HG02840 (cell line): ENCODE measurements at regions not wholly inside any gene's neighbourhood (a gene's known extent, or its start where the extent isn't known, plus 50 kb on each side); places are given as distances from the start of the nearest gene placed in this dataset.
"Not testable (repeated sequence)": the region's sequence is repeated elsewhere in the genome, so short reads cannot be mapped to it uniquely, and the experiment has no call there.

Source experiments
- ATAC-seq: cut with Tn5 transposase; IDR thresholded peaks from one replicate; pipeline ENCODE4 v1.9.1; 2021; ENCODE audit warnings: mild to moderate bottlenecking, moderate library complexity, moderate number of reproducible peaks; ENCODE audit not compliant: unreplicated experiment, low FRiP score

- ATAC-seq: not testable (repeated sequence)
Measured at GRCh38 chr2:59326581-59327365, 1085.6 kb upstream of the FANCL start.

- ATAC-seq: no peak
Measured at GRCh38 chr2:59322870-59323269, 1081.7 kb upstream of the FANCL start.

DNA sequence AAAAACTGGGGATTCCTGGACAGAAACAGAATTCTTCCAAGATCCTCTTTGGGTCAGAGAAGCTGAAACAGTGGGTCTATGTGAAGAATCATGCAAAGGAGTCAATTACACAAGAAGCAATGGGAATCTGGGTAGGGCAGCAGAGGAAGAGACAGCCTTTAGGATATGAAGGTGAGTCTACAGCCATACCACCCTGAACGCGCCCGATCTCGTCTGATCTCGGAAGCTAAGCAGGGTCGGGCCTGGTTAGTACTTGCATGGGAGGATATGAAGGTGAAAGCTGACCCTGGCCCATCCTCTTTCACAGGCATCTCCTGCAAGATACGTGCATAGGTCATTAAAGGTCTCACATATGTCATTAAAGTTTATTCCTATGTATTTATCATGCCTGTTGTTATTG is 1080.9 kb upstream of the FANCL start:
- no peak for ATAC-seq

GRCh38 chr2:59314031-59314766 is 1073.1 kb upstream of the FANCL start:
- no peak for ATAC-seq

- ATAC-seq: no peak
Measured at GRCh38 chr2:59312967-59313940, 1072.1 kb upstream of the FANCL start.

- ATAC-seq: no peak
Measured at GRCh38 chr2:59312029-59312428, 1070.9 kb upstream of the FANCL start.

DNA sequence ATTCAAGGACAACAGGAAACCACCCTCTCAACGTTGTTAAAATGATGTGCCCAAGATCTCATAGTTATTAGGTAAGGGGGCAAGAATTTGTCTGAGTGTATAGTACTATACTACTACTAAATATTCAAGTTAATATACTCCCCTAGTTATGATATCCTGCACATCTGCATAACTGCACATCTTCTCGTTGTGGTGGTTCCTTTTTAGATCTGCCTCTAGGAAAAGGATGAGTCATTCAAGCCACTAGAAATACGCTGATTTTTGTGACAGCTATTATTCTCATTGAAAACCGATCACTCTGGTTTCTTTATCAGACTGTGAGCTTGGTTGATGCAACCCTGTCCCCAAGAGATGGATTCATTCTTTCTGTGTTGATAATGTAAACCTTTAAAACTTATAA is 1067.0 kb upstream of the FANCL start:
- ATAC-seq: no peak

- ATAC-seq: no peak
Measured at GRCh38 chr2:59307196-59307595, 1066.1 kb upstream of the FANCL start.

DNA sequence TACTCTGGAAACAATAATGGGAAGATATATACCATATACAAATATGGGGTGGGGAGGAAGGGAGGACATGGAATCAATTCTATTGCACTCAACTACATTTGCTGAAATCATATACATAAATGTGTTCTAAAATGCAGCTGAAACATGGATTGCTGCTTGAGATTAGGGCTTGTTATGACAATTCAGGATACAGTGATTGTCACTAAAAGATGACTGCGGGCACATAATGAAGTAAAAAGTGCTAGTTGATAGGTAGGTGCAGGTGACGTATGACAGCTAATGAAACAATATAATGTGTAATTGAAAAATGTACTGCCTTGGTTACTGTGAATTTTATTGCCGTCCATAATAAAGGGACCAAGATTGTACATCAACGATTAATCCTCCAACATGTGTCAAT is 1062.1 kb upstream of the FANCL start:
- ATAC-seq: no peak

DNA sequence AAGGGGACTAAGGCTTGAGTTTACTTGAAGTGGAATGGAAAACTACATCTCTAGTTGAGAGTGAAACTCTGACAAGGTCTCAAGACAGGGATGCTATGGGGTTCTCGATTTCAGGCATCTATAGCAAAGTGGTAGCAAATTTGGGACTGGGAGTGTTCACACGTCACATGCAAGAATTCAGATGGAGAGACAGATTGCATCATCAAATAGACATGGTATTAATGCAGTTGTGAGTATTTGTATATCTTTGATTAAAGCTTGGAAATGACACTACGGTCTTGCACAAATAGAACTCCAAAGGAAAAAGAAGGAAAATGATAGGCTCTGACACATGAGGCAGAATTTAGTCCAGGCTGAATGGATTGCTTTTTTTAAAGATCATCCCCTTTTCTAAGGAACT is 1061.6 kb upstream of the FANCL start:
- no peak for ATAC-seq

GRCh38 chr2:59301466-59302402 is 1060.6 kb upstream of the FANCL start:
- peak; percentile 74 for ATAC-seq

GRCh38 chr2:59297816-59298215 is 1056.7 kb upstream of the FANCL start:
- ATAC-seq: no peak

DNA sequence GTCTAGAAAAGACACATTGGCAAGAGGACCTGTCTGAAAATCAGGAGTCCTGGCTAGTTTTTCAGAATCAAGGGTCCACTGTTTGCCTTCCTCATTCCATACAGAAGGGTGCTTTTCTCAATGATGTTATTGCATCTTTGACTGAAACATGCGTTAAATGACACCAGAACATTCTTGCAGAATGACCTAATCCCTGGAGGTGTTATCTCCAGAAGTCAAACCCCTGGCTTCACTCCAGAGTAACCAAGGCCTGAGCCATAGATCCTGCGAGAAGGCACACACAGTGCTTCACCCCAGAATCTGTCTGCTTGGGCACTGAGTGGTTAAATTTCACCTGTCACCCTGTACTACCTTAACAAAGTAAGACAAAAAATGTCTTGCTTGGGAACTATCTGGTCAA is 1055.2 kb upstream of the FANCL start:
- ATAC-seq: no peak

DNA sequence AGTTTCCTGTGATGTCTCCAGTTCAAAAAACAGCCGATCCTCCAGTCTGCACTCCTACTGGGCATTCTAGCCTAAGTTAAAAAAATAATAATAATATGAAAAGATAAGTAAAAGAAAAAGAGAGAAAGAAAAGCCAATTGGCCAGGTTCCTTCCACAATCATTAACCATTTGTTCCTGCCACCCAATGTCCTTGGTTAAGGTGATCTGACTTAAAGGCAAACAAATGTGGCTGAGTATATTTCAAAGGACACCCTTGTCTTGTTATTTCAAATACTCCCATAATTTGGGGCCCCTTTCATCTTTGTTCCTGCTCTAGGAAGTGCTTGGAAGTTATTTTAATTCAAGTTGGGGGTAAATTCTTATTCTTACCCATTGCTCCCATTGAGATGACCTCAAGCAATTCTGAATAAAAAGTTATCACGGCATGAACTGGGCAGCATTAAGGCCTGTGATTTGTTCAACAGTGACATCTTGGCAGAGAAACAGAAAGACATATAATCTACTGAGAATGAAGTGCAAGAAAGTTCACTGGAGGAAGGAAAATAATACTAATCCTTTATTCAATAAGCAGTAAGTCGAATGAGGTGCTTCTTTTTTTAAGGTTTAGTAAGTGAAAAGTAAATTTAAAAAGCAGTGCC is 1054.5 kb upstream of the FANCL start:
- no peak for ATAC-seq

DNA sequence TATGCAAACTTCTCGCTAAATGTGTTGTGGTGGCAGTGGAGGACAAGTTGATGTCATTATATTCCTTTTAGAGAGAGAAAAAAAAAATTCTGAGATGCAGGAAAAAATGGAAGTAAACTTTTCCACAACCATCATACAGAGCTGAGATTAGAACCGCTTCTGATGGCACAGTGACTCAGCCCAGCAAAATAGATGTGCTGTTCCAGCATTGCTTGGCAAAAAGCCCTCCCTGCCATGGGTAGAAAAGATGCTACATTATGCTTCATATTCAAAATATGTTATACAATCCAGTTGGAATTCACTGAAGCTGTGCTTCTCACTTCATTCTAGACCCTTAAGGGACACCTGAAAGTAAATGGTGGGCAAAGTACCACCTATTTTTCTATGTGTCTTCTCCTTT is 1047.6 kb upstream of the FANCL start:
- ATAC-seq: no peak

GRCh38 chr2:59282374-59283057 is 1041.4 kb upstream of the FANCL start:
- ATAC-seq: no peak

GRCh38 chr2:59277671-59278070 is 1036.5 kb upstream of the FANCL start:
- ATAC-seq: no peak

- no peak for ATAC-seq
Measured at GRCh38 chr2:59276917-59277316, 1035.8 kb upstream of the FANCL start.

- no peak for ATAC-seq
Measured at GRCh38 chr2:59276033-59276432, 1034.9 kb upstream of the FANCL start.
